GM23248 (cell line): ENCODE measurements at regions not wholly inside any gene's neighbourhood (a gene's known extent, or its start where the extent isn't known, plus 50 kb on each side); places are given as distances from the start of the nearest gene placed in this dataset.

Experiments used
- DNase-seq: peaks from one replicate; pipeline ENCODE4 v3.0.0-alpha.2; 2015
- H2AFZ ChIP-seq: fragments of 200-600 bp; sonication (generic); 2 replicates; pipeline ENCODE4 v1.6.1; 2016; ENCODE audit warnings: antibody characterized with exemption
- H3F3A ChIP-seq: fragments of 200-600 bp; sonication (generic); 2 replicates; pipeline ENCODE4 v1.6.1; 2016; ENCODE audit warnings: mild to moderate bottlenecking, antibody characterized with exemption, mixed run types; ENCODE audit not compliant: insufficient read depth
- H3K27ac ChIP-seq: fragments of 200-600 bp; sonication (generic); 2 replicates; pipeline ENCODE4 v1.5.1; 2016; ENCODE audit warnings: mild to moderate bottlenecking
- H3K27me3 ChIP-seq: fragments of 200-600 bp; sonication (generic); replicated peaks from 2 replicates; pipeline ENCODE4 v1.6.1; 2016; ENCODE audit warnings: mild to moderate bottlenecking; ENCODE audit not compliant: insufficient read depth
- H3K36me3 ChIP-seq: fragments of 200-600 bp; sonication (generic); 2 replicates; pipeline ENCODE4 v1.6.1; 2016; ENCODE audit warnings: low read depth, mild to moderate bottlenecking
- H3K4me1 ChIP-seq: fragments of 200-600 bp; sonication (generic); 2 replicates; pipeline ENCODE4 v1.6.1; 2016; ENCODE audit warnings: mild to moderate bottlenecking; ENCODE audit not compliant: insufficient read depth
- H3K4me2 ChIP-seq: fragments of 200-600 bp; sonication (generic); one replicate; pipeline ENCODE4 v1.6.1; 2016; ENCODE audit warnings: mild to moderate bottlenecking; ENCODE audit not compliant: unreplicated experiment
- H3K4me3 ChIP-seq: fragments of 200-600 bp; sonication (generic); 2 replicates; pipeline ENCODE4 v1.5.1; 2016; ENCODE audit warnings: mild to moderate bottlenecking
- H3K79me2 ChIP-seq: fragments of 200-600 bp; sonication (generic); 2 replicates; pipeline ENCODE4 v1.6.1; 2016; ENCODE audit warnings: mild to moderate bottlenecking; ENCODE audit not compliant: insufficient read depth
- H3K9ac ChIP-seq: fragments of 200-600 bp; sonication (generic); 2 replicates; pipeline ENCODE4 v1.6.1; 2016; ENCODE audit warnings: mild to moderate bottlenecking
- H3K9me2 ChIP-seq: fragments of 200-600 bp; sonication (generic); 2 replicates; pipeline ENCODE4 v1.6.1; 2016; ENCODE audit warnings: mixed run types, mild to moderate bottlenecking, moderate library complexity; ENCODE audit not compliant: insufficient read depth
- H3K9me3 ChIP-seq: fragments of 200-600 bp; sonication (generic); one replicate; pipeline ENCODE4 v1.6.1; 2017; ENCODE audit warnings: low read depth
- H4K20me1 ChIP-seq: fragments of 200-600 bp; sonication (generic); 2 replicates; pipeline ENCODE4 v1.6.0; 2016; ENCODE audit not compliant: insufficient read depth
- EZH2 ChIP-seq: fragments of 200-600 bp; sonication (generic); IDR thresholded peaks from 2 replicates; pipeline ENCODE4 v1.6.1; 2018; ENCODE audit warnings: antibody characterized with exemption, mild to moderate bottlenecking; ENCODE audit not compliant: insufficient read depth, poor library complexity, severe bottlenecking
- EZH2phosphoT487 ChIP-seq: fragments of 200-600 bp; sonication (generic); IDR thresholded peaks from 2 replicates; pipeline ENCODE4 v1.6.1; 2018; ENCODE audit warnings: antibody characterized with exemption, moderate library complexity, mild to moderate bottlenecking, low read depth; ENCODE audit not compliant: insufficient read depth
- WGBS, 2 experiments: methylation state at CpG; one replicate each; pipeline ENCODE4 v1.1.6; 2015 to 2017; ENCODE audit warnings: low lambda C conversion rate in 2 of 2, low coverage in 1 of 2; ENCODE audit errors: missing lambda C conversion rate in 2 of 2; 5-methylcytosine and 5-hydroxymethylcytosine counted together
- in situ Hi-C: fragments of 300-500 bp; cut with MboI; formaldehyde crosslinking; loops from 2 replicates; pipeline ENCODE4 v1.15.0; 2020

- Histone ChIP-seq H4K20me1 (no peaks in the 10 kb centered on the region), H3K79me2 (no peaks in the 10 kb centered on the region), H3K9me3 (no peaks in the 10 kb centered on the region), H2AFZ (no peak overlapping the region), H3K4me1 (no peaks in the 10 kb centered on the region), H3K4me2 (no peak overlapping the region), H3F3A (no peaks in the 10 kb centered on the region), H3K27ac (no peak overlapping the region), H3K9ac (no peak overlapping the region), H3K9me2 (no peaks in the 10 kb centered on the region), H3K4me3 (no peak overlapping the region), H3K27me3 (no peaks in the 10 kb centered on the region), H3K36me3 (no peaks in the 10 kb centered on the region)
- in situ Hi-C loops = no loop called here
- TF ChIP-seq EZH2 (no peak), EZH2phosphoT487 (no peak)
- DNase-seq = no peak
- 8 to 10% methylated on average over 1 of the region's 1 CpG for WGBS, 2 experiments
Observed at GRCh38 chr7:11895337-11895736, 63.3 kb upstream of the THSD7A start.

GRCh38 chr7:11896663-11897062, 64.7 kb upstream of the THSD7A start:
- no peaks in the 10 kb centered on the region for H4K20me1 ChIP-seq
- TF ChIP-seq EZH2phosphoT487 (no peak), EZH2 (no peak)
- no peaks in the 10 kb centered on the region for H3F3A ChIP-seq
- no peak overlapping the region for H3K4me3 ChIP-seq
- in situ Hi-C loops = no loop called here
- no peaks in the 10 kb centered on the region for H3K9me2 ChIP-seq
- WGBS, 2 experiments = 0 to 3% methylated on average over 1 of the region's 1 CpG
- H3K27ac ChIP-seq = no peak overlapping the region
- DNase-seq = no peak
- no peaks in the 10 kb centered on the region for H3K36me3 ChIP-seq
- no peaks in the 10 kb centered on the region for H3K4me1 ChIP-seq
- no peaks in the 10 kb centered on the region for H3K79me2 ChIP-seq
- H3K9ac ChIP-seq = no peak overlapping the region
- H3K4me2 ChIP-seq = no peak overlapping the region
- no peaks in the 10 kb centered on the region for H3K27me3 ChIP-seq
- H2AFZ ChIP-seq = no peak overlapping the region
- H3K9me3 ChIP-seq = no peaks in the 10 kb centered on the region

GRCh38 chr7:11899247-11899646, 67.2 kb upstream of the THSD7A start:
- Histone ChIP-seq H3K4me3 (no peak overlapping the region), H3K9me3 (no peaks in the 10 kb centered on the region), H3K27me3 (no peaks in the 10 kb centered on the region), H3K4me2 (no peak overlapping the region), H3K27ac (no peak overlapping the region), H3K36me3 (no peaks in the 10 kb centered on the region), H3K9me2 (no peaks in the 10 kb centered on the region), H4K20me1 (no peaks in the 10 kb centered on the region), H3K79me2 (no peaks in the 10 kb centered on the region), H3K9ac (no peak overlapping the region), H3K4me1 (no peaks in the 10 kb centered on the region), H3F3A (no peaks in the 10 kb centered on the region), H2AFZ (no peak overlapping the region)
- DNase-seq = no peak
- in situ Hi-C loops = no loop called here
- TF ChIP-seq EZH2 = no peak
- no peak for TF ChIP-seq EZH2phosphoT487

GRCh38 chr7:11910253-11910652, 78.3 kb upstream of the THSD7A start:
- H4K20me1 ChIP-seq = no peaks in the 10 kb centered on the region
- no peak for DNase-seq
- H2AFZ ChIP-seq = no peak overlapping the region
- H3F3A ChIP-seq = no peaks in the 10 kb centered on the region
- H3K9me2 ChIP-seq = no peaks in the 10 kb centered on the region
- TF ChIP-seq EZH2phosphoT487 = no peak
- no peak for TF ChIP-seq EZH2
- no peak overlapping the region for H3K4me3 ChIP-seq
- H3K27me3 ChIP-seq = no peaks in the 10 kb centered on the region
- H3K4me1 ChIP-seq = no peaks in the 10 kb centered on the region
- WGBS, 2 experiments = 11 to 12% methylated on average over 2 of the region's 2 CpGs
- in situ Hi-C loops = no loop called here
- no peak overlapping the region for H3K4me2 ChIP-seq
- no peak overlapping the region for H3K27ac ChIP-seq
- no peaks in the 10 kb centered on the region for H3K79me2 ChIP-seq
- no peaks in the 10 kb centered on the region for H3K36me3 ChIP-seq
- H3K9me3 ChIP-seq = no peaks in the 10 kb centered on the region
- no peak overlapping the region for H3K9ac ChIP-seq

- H3K4me1 ChIP-seq = no peaks in the 10 kb centered on the region
- WGBS, 2 experiments = 20 to 23% methylated on average over 3 of the region's 3 CpGs
- no peaks in the 10 kb centered on the region for H3K36me3 ChIP-seq
- H3K27ac ChIP-seq = no peak overlapping the region
- no peak overlapping the region for H2AFZ ChIP-seq
- TF ChIP-seq EZH2phosphoT487 (no peak), EZH2 (no peak)
- no peaks in the 10 kb centered on the region for H3K79me2 ChIP-seq
- H3K9ac ChIP-seq = no peak overlapping the region
- H3K9me2 ChIP-seq = no peaks in the 10 kb centered on the region
- in situ Hi-C loops = no loop called here
- no peaks in the 10 kb centered on the region for H3F3A ChIP-seq
- H4K20me1 ChIP-seq = no peaks in the 10 kb centered on the region
- no peak for DNase-seq
- H3K4me3 ChIP-seq = no peak overlapping the region
- H3K27me3 ChIP-seq = no peaks in the 10 kb centered on the region
- H3K9me3 ChIP-seq = no peaks in the 10 kb centered on the region
- H3K4me2 ChIP-seq = no peak overlapping the region
Observed at GRCh38 chr7:11911900-11912299, 79.9 kb upstream of the THSD7A start.
